Gastroesophageal sphincter (tissue), 4 donors: ENCODE measurements at regions not wholly inside any gene's neighbourhood (a gene's known extent, or its start where the extent isn't known, plus 50 kb on each side); places are given as distances from the start of the nearest gene placed in this dataset.

Source experiments
- ATAC-seq: fragments of 150-250 bp; one replicate; pipeline ENCODE4 v1.9.1; 2016; ENCODE audit warnings: mild to moderate bottlenecking, moderate library complexity
- H3K27ac ChIP-seq, 4 donors: fragments of 200-600 bp; sonication (generic) in 3 of 4; 1 replicate in 3 of 4; 2 replicates in 1 of 4; pipeline ENCODE4 v1.5.1; 2016 to 2019
- H3K27me3 ChIP-seq: fragments of 200-600 bp; sonication (generic); one replicate; pipeline ENCODE4 v1.5.1; 2019
- H3K36me3 ChIP-seq, 2 donors: fragments of 200-600 bp; sonication (generic); one replicate each; pipeline ENCODE4 v1.5.1; 2019; ENCODE audit warnings: control low read depth in 1 of 2
- H3K4me1 ChIP-seq, 3 donors: fragments of 200-600 bp; sonication (generic); 1 replicate in 2 of 3; 2 replicates in 1 of 3; pipeline ENCODE4 v1.5.1; 2016 to 2019; ENCODE audit warnings: control low read depth in 2 of 3
- H3K4me3 ChIP-seq, 2 donors: fragments of 200-600 bp; sonication (generic); one replicate each; pipeline ENCODE4 v1.5.1; 2019; ENCODE audit warnings: mild to moderate bottlenecking in 1 of 2, moderate library complexity in 1 of 2
- H3K9me3 ChIP-seq, 3 donors: fragments of 200-600 bp; sonication (generic); one replicate each; pipeline ENCODE4 v1.5.1; 2017 to 2019; ENCODE audit warnings: control low read depth in 2 of 3
- EP300 ChIP-seq: sonication (generic); formaldehyde crosslinking; IDR thresholded peaks from one replicate; pipeline ENCODE4 v1.6.1; 2017; ENCODE audit warnings: antibody characterized with exemption, mild to moderate bottlenecking
- POLR2A ChIP-seq, 2 donors: fragments of 450-650 bp; IDR thresholded peaks; one replicate each; pipeline ENCODE4 v1.6.1; 2017; ENCODE audit warnings: antibody characterized with exemption in 2 of 2, mild to moderate bottlenecking in 2 of 2, moderate library complexity in 1 of 2
- POLR2AphosphoS5 ChIP-seq: sonication (generic); formaldehyde crosslinking; IDR thresholded peaks from one replicate; pipeline ENCODE4 v1.6.1; 2017; ENCODE audit warnings: antibody characterized with exemption
- WGBS, 2 donors: methylation state at CpG; one replicate each; pipeline ENCODE4 v1.1.5; 2018; ENCODE audit warnings: low coverage in 1 of 2; 5-methylcytosine and 5-hydroxymethylcytosine counted together
- TF ChIP-seq, protein P1 (sequence below), 4 experiments: fragments of 200-600 bp in 2 of 4; fragments of 450-650 bp in 2 of 4; sonication (generic) in 1 of 4; IDR thresholded peaks; one replicate each; pipeline ENCODE4 v1.5.1; 2017 to 2019; ENCODE audit warnings: antibody characterized with exemption in 4 of 4, mild to moderate bottlenecking in 2 of 4, moderate library complexity in 2 of 4

- peaks cover 0 to 19% (median 0%) of the 10 kb centered on the region in 3 donors for H3K4me1 ChIP-seq
- ATAC-seq: no peak
- 5 to 10% methylated on average over 3 to 9 of the region's 14 CpGs for WGBS, 2 donors
- H3K27me3 ChIP-seq: peaks cover 96% of the 10 kb centered on the region
- H3K9me3 ChIP-seq: no peaks in the 10 kb centered on the region
- H3K27ac ChIP-seq: no peak overlapping the region
- H3K4me3 ChIP-seq: peak overlapping the region in 1 of 2 donors; percentile 16
- TF ChIP-seq, protein P1, sequence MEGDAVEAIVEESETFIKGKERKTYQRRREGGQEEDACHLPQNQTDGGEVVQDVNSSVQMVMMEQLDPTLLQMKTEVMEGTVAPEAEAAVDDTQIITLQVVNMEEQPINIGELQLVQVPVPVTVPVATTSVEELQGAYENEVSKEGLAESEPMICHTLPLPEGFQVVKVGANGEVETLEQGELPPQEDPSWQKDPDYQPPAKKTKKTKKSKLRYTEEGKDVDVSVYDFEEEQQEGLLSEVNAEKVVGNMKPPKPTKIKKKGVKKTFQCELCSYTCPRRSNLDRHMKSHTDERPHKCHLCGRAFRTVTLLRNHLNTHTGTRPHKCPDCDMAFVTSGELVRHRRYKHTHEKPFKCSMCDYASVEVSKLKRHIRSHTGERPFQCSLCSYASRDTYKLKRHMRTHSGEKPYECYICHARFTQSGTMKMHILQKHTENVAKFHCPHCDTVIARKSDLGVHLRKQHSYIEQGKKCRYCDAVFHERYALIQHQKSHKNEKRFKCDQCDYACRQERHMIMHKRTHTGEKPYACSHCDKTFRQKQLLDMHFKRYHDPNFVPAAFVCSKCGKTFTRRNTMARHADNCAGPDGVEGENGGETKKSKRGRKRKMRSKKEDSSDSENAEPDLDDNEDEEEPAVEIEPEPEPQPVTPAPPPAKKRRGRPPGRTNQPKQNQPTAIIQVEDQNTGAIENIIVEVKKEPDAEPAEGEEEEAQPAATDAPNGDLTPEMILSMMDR (IDR thresholded peaks at IDR 0.05): no peak
- no peak for TF ChIP-seq POLR2A (IDR thresholded peaks at IDR 0.05)
- no peaks in the 10 kb centered on the region for H3K36me3 ChIP-seq
These were observed 275.5 kb upstream of the IRX5 start for GRCh38 chr16:54655121-54655590.

- TF ChIP-seq POLR2A (IDR thresholded peaks at IDR 0.05) (no peak), EP300 (no peak), POLR2AphosphoS5 (no peak)
- TF ChIP-seq, protein P1 (IDR thresholded peaks at IDR 0.05): no peak
- Histone ChIP-seq H3K9me3 (no peaks in the 10 kb centered on the region), H3K4me1 (peaks cover 0 to 19% (median 0%) of the 10 kb centered on the region in 3 donors), H3K4me3 (no peak overlapping the region), H3K27me3 (peaks cover 99% of the 10 kb centered on the region), H3K36me3 (no peaks in the 10 kb centered on the region), H3K27ac (no peak overlapping the region)
- WGBS, 2 donors: 17 to 22% methylated on average over 3 to 12 of the region's 12 CpGs
- ATAC-seq: no peak
These were observed 276.2 kb upstream of the IRX5 start for GRCh38 chr16:54654429-54654828.

- TF ChIP-seq EP300: no peak
- Histone ChIP-seq H3K4me3 (no peak overlapping the region), H3K36me3 (no peaks in the 10 kb centered on the region), H3K27me3 (peaks cover 90% of the 10 kb centered on the region), H3K27ac (no peak overlapping the region), H3K4me1 (peaks cover 0 to 19% (median 0%) of the 10 kb centered on the region in 3 donors), H3K9me3 (peaks cover 0 to 4% (median 0%) of the 10 kb centered on the region in 3 donors)
- no peak for ATAC-seq
- 6 to 38% methylated on average over 3 to 6 of the region's 6 CpGs for WGBS, 2 donors
These were observed 278.4 kb upstream of the IRX5 start for GRCh38 chr16:54652201-54652770.

- peaks cover 0 to 19% (median 0%) of the 10 kb centered on the region in 3 donors for H3K4me1 ChIP-seq
- no peak overlapping the region for H3K4me3 ChIP-seq
- TF ChIP-seq POLR2AphosphoS5 (no peak), POLR2A (IDR thresholded peaks at IDR 0.05) (no peak), EP300 (no peak)
- TF ChIP-seq, protein P1 (IDR thresholded peaks at IDR 0.05): no peak
- WGBS, 2 donors: 21 to 32% methylated on average over 14 to 19 of the region's 19 CpGs
- no peak overlapping the region for H3K27ac ChIP-seq
- peaks cover 90% of the 10 kb centered on the region for H3K27me3 ChIP-seq
- no peak for ATAC-seq
- H3K9me3 ChIP-seq: peaks cover 0 to 10% (median 0%) of the 10 kb centered on the region in 3 donors
- no peaks in the 10 kb centered on the region for H3K36me3 ChIP-seq
These were observed 279.0 kb upstream of the IRX5 start for GRCh38 chr16:54651440-54652195.

DNA sequence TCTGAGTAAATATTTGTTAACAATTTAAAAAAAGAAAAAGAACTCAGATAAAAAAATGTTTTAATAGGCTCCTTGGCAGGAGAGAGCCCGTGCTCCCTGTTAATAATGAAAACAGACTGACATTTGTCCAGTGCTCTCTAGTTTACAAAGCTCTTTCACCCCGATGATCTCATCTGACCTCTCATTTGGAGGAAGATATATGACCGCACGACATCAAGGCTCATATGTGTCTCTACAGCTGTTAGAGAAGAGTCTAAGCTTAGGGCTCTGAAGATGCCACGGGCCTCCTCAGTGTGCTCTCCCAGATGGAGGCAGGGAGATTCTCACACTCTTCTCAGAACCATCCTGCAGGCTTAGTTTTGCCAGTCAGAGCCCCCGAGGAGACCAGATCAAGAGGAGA, 280.8 kb upstream of the IRX5 start:
- no peaks in the 10 kb centered on the region for H3K36me3 ChIP-seq
- no peak for ATAC-seq
- H3K4me1 ChIP-seq: peaks cover 0 to 7% (median 0%) of the 10 kb centered on the region in 3 donors
- H3K27me3 ChIP-seq: peaks cover 78% of the 10 kb centered on the region
- 23 to 33% methylated on average over 4 to 6 of the region's 6 CpGs for WGBS, 2 donors
- no peak overlapping the region for H3K27ac ChIP-seq
- H3K4me3 ChIP-seq: no peak overlapping the region
- peaks cover 0 to 13% (median 0%) of the 10 kb centered on the region in 3 donors for H3K9me3 ChIP-seq
- TF ChIP-seq, protein P1 (IDR thresholded peaks at IDR 0.05): no peak
- TF ChIP-seq EP300 (no peak), POLR2AphosphoS5 (no peak), POLR2A (IDR thresholded peaks at IDR 0.05) (no peak)
